Panc1 (cell line): ENCODE measurements at regions not wholly inside any gene's neighbourhood (a gene's known extent, or its start where the extent isn't known, plus 50 kb on each side); places are given as distances from the start of the nearest gene placed in this dataset.

Source experiments
- CTCF ChIP-seq: fragments of 450-650 bp; IDR thresholded peaks from 2 replicates; pipeline ENCODE4 v1.5.1; 2017; ENCODE audit warnings: mild to moderate bottlenecking
- POLR2AphosphoS5 ChIP-seq: IDR thresholded peaks from 2 replicates; pipeline ENCODE4 v1.6.1; 2012; ENCODE audit warnings: mild to moderate bottlenecking, low read depth, low read length, moderate library complexity
- SIN3A ChIP-seq: IDR thresholded peaks from 2 replicates; pipeline ENCODE4 v1.6.1; 2012; ENCODE audit warnings: low read depth, mild to moderate bottlenecking, low read length, moderate library complexity, borderline replicate concordance; ENCODE audit not compliant: insufficient read depth
- TCF7L2 ChIP-seq: IDR thresholded peaks from 2 replicates; pipeline ENCODE4 v1.6.1; 2011; ENCODE audit warnings: mild to moderate bottlenecking, low read depth, low read length, inconsistent platforms
- TF ChIP-seq, protein P1 (sequence below), 2 experiments: IDR thresholded peaks; 2 replicates each; pipeline ENCODE4 v1.6.1; 2011 to 2012; ENCODE audit warnings: low read depth in 2 of 2, control low read depth in 1 of 2, low read length in 1 of 2, mild to moderate bottlenecking in 1 of 2, moderate library complexity in 1 of 2; ENCODE audit not compliant: insufficient read depth in 1 of 2

GRCh38 chr2:2732331-2733119 lies 401.4 kb upstream of the MYT1L start:
- no peak for TF ChIP-seq CTCF
- TF ChIP-seq, protein P1, sequence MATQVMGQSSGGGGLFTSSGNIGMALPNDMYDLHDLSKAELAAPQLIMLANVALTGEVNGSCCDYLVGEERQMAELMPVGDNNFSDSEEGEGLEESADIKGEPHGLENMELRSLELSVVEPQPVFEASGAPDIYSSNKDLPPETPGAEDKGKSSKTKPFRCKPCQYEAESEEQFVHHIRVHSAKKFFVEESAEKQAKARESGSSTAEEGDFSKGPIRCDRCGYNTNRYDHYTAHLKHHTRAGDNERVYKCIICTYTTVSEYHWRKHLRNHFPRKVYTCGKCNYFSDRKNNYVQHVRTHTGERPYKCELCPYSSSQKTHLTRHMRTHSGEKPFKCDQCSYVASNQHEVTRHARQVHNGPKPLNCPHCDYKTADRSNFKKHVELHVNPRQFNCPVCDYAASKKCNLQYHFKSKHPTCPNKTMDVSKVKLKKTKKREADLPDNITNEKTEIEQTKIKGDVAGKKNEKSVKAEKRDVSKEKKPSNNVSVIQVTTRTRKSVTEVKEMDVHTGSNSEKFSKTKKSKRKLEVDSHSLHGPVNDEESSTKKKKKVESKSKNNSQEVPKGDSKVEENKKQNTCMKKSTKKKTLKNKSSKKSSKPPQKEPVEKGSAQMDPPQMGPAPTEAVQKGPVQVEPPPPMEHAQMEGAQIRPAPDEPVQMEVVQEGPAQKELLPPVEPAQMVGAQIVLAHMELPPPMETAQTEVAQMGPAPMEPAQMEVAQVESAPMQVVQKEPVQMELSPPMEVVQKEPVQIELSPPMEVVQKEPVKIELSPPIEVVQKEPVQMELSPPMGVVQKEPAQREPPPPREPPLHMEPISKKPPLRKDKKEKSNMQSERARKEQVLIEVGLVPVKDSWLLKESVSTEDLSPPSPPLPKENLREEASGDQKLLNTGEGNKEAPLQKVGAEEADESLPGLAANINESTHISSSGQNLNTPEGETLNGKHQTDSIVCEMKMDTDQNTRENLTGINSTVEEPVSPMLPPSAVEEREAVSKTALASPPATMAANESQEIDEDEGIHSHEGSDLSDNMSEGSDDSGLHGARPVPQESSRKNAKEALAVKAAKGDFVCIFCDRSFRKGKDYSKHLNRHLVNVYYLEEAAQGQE (IDR thresholded peaks at IDR 0.05; ENCODE audit: insufficient read depth in 1 of 2, low read depth in 2 of 2, low read length in 1 of 2): no peak
- TF ChIP-seq POLR2AphosphoS5: no peak
- no peak for TF ChIP-seq SIN3A
- TF ChIP-seq TCF7L2: no peak
